ENCODE measurements at regions not wholly inside any gene's neighbourhood (a gene's known extent, or its start where the extent isn't known, plus 50 kb on each side); places are given as distances from the start of the nearest gene placed in this dataset.

DNA sequence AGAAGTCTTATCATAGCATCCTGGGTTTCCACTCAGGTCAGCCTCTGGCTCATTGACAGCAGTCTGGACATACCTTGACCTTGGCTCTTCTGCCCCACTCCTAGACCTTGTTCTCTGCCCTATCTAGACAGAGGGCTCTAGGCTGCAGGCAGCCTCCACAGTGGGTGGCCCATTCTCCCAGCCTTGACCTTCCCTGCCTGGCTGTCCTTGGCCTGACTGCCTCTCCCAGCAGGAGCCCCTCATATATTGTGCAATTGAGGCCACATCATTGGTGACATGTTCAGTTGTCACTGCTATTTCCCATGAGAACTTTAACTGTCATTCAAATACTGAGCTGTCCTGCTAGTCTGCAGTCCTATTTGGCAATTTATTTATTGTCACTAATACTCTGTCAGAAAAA is 503.4 kb downstream of the PLXNA4 start:
- no peak for DNase-seq (ENCODE audit: low read depth)

DNA sequence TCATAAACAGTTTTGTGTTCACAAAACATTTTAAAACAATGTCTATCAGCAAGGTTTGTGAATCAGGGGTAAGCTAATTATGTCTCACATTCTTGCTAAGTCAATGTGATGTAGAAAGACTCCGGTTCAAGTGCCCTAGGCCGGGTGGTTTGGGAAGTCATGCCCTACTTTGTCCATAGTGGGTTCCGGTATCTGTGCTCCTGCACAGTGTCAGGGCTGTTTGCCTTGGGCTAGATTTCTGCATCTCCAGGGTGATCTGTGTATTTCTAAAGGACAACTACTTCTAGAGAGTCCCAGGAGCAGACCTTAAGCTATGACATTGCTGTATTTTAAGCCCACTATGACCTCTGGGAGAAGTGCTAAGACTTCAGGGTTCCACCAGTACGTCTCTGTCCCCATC is 504.1 kb downstream of the PLXNA4 start:
- no peak for DNase-seq (ENCODE audit: low read depth)

DNA sequence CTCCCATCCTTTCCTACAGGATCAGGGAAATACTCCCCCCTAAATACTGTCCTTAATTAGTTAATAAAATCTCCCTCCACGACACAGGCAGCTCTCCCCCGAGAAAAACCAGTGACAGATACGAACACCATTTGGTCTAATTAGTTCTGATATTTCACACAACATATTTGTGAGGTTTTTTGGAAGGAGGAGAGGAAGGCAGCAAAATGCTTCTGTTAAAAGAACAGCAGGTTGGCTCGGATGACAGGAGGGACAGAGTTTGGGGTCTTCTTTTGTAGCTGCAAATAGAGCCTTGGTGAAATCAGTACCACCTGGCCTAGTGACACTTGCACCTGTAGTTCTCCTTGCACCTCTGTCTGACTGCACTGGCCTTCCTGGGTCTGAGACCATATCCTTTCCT is 507.0 kb downstream of the PLXNA4 start:
- no peak for DNase-seq (ENCODE audit: low read depth)

DNA sequence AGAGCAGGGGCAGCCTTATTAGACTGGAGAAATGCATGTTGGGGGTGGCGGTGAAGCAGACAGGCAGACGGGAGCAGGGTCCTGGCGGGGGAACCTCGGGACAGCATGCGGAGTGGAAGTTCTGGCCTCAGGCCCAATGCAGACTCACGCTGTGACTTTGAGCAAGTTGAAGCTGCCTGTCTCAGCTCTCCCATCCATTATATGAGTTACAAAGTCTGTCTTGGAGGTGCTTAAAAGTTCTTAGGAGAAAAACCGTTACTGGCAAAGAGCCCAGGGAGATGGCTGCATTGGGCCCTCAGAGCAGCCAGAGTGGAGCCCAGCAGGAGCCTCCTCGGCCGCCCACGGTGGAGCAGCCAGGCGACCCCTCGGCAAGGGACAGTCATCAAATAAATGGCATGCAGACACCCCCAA is 509.5 kb downstream of the PLXNA4 start:
- DNase-seq (ENCODE audit: low read depth): no peak

DNA sequence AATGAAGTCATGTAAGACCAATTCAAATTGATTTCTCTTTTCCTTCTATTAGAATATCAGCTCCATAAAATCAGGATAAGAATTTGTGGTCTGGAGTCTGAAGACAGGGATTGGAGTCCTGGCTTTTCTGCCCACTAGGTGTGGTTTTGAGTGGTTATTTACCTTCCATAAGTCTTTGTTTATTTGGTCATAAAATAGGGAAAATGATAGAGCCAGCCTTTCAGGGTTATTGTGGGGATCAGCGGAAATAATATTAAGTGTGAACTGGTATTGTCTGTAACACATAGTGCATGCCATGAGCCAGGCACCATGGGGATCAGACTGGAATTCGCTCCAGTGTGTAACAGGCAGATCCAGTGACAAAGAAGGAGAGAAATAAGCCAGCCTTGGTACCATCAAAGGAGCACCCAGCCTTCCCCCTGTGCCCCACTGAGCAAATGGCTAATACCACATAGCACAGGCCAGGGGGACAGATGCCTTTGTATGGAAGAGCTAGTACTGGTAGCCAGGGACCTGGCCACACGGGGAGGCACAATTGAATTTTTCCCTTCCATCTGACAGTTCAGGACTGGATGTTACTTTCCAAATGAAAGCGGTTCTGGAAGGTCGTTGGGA is 509.7 kb upstream of the PODXL start:
- DNase-seq (ENCODE audit: low read depth): no peak

DNA sequence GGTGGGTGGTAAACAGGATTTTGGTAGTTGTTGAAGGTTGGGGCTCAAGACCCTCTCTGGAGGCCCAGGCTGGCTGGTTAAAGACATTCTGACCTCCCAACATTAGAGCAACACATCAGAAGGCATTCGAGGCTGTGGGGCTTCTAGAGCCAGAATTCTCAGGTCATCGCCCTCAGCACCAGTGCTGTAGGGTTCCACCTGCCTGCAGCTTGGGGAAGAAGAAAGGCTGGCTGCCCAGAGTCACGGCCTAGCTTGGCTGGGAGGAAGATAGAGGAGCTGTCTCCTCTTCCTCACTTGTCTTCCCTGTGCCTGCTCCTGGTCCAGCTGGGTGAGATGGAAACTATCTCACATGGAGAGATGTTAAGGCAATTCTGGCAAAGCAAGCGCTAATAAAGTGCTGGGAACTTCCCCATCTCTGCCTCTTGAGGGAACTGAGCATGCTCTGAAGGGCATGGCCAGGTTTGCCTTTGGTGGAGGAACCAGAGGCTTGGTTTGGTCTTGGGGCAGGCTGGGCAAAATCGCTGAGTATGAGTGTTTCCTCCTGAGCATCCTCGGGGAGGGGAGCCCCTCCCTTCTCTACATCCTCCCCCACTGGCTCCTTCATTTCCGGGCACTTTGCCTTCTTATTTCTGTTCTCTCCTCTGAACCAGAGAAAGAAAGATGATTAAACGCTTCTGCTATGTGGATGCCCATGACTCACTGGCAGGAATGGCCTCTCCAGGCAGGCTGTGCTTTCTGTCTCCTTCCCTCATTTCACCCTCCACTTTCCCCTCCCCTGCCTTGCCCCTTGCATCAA is 509.0 kb upstream of the PODXL start:
- no peak for DNase-seq (ENCODE audit: low read depth)

DNA sequence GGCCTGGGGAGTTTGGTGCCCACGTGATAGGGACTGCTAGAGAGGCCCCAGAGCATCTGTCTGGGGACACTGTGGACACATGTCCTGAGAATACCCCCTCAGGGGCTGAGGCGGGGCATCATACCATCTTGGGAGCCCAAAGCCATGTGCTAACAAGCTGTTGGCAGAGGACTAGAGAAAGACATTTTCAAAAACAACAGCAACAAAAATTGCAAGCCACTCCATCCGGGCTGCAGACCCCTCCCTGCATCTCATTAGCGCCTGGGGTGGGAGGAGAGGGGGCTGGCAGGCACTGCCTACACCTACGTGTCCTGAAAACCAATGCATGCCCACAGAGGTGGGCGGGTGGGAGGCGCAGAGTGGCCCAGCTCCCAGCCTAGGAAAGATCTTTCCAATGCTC is 507.4 kb upstream of the PODXL start:
- no peak for DNase-seq (ENCODE audit: low read depth)

DNA sequence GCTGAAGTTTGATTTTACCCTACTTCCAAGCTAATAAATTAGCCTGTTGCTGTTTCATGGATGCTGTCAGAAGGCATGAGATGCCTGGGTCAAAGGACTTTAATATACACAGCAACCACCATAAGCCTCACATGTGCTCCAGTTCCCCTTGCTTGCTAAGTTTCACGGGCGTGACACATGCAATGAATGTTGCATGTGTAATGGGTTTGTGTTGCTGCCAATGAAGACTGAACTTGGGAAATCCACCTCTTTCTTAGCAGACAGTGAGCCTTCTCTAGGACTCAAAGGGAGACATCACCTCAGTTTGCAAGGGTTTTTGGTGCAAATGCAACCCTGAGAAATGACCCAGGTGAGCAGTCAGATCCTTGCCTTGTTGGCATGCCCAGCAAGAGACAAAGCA is 505.5 kb upstream of the PODXL start:
- no peak for DNase-seq (ENCODE audit: low read depth)

DNA sequence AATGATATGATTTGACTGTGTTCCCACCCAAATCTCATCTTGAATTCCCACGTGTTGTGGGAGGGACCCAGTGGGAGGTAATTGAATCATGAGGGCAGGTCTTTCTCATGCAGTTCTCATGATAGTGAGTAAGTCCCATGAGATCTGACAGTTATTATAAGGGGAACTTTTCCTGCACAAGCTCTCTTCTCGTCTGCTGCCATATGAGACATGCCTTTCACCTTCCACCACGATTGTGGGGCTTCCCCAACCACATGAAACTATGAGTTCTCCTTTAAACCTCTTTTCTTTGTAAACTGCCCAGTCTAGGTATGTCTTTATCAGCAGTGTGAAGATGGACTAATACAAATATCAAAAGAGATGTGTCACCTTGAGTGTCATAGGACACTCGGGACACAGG is 502.7 kb upstream of the PODXL start:
- DNase-seq (ENCODE audit: low read depth): no peak

DNA sequence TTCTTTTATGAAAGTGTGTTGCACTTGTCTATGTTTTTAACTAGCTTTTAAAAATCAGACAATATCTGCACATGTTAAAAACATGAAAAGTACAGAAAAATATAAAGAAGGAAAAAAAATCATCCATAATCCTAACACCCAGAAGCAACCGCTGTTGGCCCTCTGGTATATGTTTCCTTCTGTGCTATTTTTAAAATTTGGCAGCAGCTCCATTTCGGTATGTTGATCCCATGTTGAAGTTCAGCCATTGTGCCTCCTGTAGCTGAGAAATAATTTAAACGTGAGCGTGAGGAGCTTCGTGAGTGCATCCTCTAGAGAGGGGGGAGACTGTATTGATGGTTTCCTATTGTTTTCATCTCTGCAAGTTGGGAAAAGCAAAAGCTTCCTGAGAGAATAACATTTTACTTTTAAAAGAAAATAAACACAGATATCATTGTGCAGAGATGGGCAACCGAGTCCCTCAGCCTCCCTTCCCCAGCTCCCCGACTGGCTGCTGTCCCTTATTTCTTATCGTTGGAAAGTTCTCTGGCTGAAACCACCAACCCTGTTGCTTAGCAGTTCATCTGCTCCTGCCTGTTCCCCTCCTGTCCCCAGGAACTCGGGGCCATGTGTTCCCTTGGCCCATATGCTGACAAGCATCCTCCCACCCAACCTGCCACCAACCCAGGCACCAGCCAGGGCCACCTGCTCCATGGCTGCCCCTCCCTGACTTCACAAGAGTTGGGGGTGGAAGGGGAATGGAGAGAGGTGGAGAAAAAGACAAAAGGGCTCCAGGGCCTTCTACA is 499.1 kb upstream of the PODXL start:
- no peak for DNase-seq (ENCODE audit: low read depth)

DNA sequence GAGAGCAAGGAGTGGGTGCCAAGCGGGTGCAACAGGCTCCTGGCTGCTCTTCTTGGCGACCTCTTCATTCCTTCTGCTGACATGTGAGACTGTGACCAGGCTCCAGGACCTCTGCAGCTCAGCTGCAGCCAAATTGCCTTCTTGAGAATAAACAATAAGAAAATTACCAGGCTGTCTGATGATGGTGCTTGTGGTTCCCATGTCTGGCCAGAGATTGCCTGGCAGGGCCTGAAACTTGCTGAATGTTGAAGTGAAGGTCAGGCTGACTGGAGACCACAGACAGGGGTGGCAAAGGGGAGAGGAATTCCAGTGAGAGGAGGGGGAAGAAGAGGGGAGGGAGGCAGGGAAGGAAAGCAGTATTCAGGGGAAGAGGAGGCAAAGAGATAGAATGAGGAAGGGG is 497.4 kb upstream of the PODXL start:
- DNase-seq (ENCODE audit: low read depth): no peak

DNA sequence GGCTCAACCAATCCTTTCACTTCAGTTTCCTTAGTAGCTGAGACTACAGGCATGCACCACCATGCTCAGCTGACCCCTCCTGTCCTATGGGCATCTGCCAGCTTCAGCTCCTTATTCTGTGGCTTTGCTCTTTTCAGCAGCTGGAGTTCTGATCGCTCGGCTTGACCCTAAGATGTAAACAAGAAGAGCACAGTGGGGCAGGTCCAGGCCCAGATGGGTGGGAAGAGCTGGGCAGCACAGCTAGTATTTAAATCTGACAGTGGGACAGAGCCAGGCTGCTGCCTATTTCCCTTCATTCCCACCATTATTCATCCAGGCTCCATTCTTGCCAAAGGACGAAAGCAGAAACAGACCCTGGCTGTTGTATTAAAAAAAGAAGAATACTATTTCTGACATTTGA is 494.9 kb upstream of the PODXL start:
- DNase-seq (ENCODE audit: low read depth): no peak

DNA sequence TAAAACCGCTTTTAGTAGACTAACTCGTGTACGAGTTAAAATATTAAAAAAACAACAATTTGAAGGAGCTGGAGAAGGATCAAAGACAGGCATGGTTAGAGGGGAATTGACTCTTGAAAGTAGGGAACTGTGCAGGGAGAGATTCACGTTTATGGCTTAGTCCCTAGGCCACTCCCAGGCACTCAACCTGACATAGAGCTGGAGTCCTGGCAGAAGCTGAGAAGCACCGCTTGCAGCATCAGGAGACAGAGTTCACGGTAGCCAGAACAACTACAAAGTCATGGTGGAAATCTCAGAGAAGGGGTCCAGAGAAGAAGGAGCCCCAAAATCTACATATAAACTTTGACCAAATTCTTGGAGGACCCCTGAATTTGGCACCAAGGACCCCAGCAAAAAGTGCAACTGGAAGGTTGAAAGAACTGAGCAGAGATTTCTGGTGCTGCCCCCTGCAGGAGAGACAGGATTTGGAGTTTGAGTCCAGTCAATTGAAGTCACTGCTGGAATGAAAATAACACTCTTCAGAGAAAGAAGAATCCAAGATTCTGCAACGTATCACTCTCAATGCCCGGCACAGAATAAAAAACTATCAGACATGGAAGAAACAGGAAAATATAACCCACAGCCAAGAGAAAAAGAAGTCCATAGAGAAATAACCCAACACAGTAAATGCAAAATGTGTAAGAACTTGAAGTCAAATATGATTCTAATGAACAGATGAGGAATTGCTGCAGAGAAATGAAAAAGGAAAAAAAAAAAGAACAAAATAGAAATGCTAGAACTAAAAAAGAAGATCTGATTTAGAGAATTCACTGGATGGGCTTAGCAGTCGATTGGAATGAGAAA is 493.3 kb upstream of the PODXL start:
- no peak for DNase-seq (ENCODE audit: low read depth)

DNA sequence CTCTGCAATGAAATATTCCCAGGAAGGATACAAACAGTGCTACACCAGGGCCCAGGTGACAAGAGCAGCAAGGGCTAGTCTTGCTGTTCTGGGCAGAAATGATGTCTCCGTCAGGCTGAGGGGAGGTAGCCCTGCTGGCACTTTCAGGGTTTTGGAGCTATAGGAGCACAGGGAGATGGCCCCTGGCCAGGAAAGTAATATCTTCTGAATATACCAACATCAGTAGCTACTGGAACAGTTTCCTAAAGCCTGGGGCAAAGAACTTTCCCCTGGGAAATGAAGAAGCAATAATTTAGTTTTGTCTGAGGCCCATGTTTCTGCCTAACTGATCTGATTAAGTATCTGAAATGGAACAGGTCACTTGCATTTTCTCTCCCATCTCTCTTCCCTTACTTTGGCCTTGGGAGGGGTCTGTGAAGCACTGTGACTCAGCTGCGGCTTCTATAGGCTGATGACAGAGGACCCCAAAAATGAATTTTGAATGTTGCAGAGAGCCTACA is 489.1 kb upstream of the PODXL start:
- no peak for DNase-seq (ENCODE audit: low read depth)

DNA sequence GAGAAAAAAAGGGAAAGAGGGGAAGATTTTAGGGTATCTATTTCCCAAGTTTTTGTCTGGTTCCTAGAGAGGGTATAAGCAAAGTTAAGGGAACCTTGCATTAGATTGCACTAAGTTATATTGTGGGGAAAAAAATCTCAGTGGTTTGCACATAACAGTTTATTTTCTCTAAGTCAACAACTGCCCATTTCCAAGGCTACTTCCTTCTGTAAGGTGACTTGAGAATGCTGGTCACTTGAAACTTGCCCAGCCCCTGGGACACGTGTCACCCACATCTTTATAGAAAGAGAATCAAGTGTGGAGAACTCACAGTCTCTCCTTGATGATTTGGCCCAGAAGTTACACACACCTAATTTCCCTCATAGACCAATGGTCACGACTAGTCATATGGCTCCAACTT is 488.6 kb upstream of the PODXL start:
- no peak for DNase-seq (ENCODE audit: low read depth)

DNA sequence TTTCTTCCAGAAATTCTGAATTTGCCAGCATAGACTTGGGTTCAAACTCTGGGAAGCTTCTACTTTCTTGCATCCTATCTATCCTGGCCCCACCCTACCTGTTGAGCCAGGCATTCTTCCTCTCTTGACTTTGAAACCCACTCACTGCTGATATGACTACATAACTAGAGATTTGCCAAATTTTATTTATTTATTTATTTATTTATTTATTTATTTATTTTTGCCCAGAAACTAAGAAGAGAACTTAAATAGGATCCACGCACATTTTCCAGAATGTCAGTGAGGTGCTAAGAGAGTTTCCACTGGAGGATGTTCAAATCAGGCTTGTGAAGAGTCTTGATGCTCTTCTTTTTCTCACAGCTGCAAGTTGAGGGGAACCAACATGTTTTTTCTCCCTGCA is 487.8 kb upstream of the PODXL start:
- no peak for DNase-seq (ENCODE audit: low read depth)

DNA sequence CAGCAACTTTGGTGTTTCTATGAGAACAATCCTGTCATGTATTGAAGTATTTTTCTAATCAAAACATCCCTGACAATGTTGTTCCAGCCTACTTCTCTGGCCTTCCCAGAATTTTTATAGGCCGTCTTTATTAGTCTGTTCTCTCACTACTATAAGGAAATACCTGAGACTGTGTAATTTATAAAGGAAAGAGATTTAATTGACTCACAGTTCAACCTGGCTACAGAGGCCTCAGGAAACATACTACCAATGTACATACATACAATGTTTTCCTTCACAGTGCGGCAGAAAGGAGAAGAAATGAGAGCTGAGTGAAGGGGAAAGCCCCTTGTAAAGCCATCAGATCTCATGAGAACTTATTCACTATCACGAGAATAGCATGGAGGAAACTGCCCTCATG is 484.7 kb upstream of the PODXL start:
- DNase-seq (ENCODE audit: low read depth): no peak

DNA sequence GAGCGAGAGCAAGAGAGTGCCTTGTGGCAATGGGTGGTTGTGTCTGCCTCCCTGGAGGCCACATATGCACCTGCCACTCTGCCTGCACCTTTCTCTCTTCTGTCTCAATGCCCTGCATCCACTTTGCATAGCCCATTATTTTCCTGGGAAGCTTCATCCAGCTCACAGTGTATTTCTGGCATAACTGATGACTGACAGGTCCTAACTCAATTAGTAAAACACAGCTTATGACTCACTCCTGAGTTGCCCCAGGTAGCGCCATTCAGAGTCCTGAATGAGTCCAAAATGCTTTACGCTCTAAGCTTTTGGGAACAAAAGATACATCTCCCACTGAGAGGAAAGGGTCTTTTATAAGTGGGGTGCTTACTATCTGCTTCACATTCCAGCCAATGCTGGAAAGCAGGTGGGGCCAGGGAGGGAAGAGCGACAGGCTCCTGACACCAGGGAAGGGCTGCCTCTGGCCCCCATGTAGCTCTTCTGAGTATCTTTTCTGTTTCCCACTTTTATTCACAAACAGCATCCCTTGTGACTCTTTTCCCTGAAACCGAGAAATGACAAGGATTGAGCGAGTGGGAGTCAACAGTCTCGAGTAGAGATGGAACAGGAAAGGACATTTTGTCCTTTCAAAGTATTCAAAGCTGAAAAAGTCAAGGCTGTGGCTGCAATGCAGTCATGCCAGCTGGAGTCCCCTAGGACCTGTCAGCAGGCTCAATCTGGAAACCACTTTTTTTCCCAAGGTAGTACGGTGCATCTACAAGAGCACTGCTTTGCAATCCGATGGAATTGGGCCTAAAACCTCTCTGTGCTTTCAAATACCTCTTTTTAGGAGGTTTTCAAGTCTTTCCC is 479.3 kb upstream of the PODXL start:
- DNase-seq (ENCODE audit: low read depth): no peak

DNA sequence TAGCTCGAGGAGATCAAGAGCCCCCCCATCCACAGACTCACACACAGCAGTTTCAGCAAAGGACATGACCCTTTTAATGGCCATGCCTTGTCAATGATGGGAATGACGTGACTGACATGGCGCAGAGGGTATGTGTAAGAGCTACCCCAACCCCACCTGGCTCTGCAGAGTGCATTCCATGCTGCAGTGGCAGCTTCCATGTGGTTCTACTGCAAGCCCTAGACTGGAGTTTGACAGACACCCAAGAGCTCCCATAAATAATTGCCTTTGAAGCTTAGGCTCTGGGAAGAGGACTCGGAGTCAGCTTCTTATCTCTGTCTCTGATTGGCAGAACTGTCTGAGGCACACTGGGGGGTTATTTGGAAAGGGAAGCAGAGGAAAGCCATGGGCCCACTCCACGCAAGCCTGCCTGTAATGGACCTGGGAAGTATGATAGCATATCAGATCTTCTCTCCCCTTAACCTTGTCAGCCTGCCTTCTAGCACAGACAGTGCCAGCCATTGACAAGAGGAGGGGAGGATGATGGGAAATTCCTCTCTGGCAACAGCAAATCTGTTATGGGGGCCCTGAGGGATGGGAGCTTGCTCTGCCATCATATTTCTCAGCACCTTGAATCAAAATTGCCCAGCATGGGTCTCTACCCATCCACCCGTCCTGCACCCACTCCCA is 478.5 kb upstream of the PODXL start:
- DNase-seq (ENCODE audit: low read depth): no peak

DNA sequence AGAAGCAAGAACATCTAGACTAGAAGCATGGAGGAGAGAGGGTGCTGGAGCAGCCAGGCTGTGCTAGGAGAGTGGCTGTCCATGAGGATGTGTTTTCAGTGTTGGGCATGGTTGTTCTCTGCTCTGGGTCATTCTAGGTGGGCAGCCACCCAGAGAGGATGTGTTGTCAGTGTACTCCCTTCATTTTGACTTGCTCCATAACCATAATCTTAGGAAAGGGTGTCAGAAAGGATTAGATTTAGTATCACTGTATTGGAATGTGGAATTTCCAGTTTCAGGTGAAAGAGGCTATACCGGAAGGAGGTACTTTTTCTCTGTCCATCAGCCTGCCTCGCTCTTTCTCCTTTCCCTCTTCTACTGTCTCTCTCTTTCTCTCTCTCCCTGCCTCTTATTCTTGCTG is 474.5 kb upstream of the PODXL start:
- no peak for DNase-seq (ENCODE audit: low read depth)
